ENCODE measurements at regions not wholly inside any gene's neighbourhood (a gene's known extent, or its start where the extent isn't known, plus 50 kb on each side); places are given as distances from the start of the nearest gene placed in this dataset.

- DNase-seq = no peak
Observed at GRCh38 chrX:38890326-38890725, 89.1 kb downstream of the MID1IP1 start.

GRCh38 chrX:38890963-38891362, 89.7 kb downstream of the MID1IP1 start:
- no peak for DNase-seq

- no peak for DNase-seq
Observed at GRCh38 chrX:38891641-38892413, 90.6 kb downstream of the MID1IP1 start.

GRCh38 chrX:38893441-38893840, 92.2 kb downstream of the MID1IP1 start:
- DNase-seq = no peak

GRCh38 chrX:38895775-38896174, 94.5 kb downstream of the MID1IP1 start:
- no peak for DNase-seq

- no peak for DNase-seq
Observed at GRCh38 chrX:38896724-38897298, 95.6 kb downstream of the MID1IP1 start.

- no peak for DNase-seq
Observed at GRCh38 chrX:38898261-38898660, 97.0 kb downstream of the MID1IP1 start.

- no peak for DNase-seq
Observed at GRCh38 chrX:38899650-38900049, 98.4 kb downstream of the MID1IP1 start.

GRCh38 chrX:38900719-38901118, 99.5 kb downstream of the MID1IP1 start:
- no peak for DNase-seq

- no peak for DNase-seq
Observed at GRCh38 chrX:38902972-38903492, 101.8 kb downstream of the MID1IP1 start.

GRCh38 chrX:38916801-38917200, 115.5 kb downstream of the MID1IP1 start:
- no peak for DNase-seq

- DNase-seq = no peak
Observed at GRCh38 chrX:38917954-38918353, 116.7 kb downstream of the MID1IP1 start.

GRCh38 chrX:38919202-38919601, 117.9 kb downstream of the MID1IP1 start:
- DNase-seq = no peak

- DNase-seq = no peak
Observed at GRCh38 chrX:38919853-38920528, 118.7 kb downstream of the MID1IP1 start.

- no peak for DNase-seq
Observed at GRCh38 chrX:38923451-38923969, 122.3 kb downstream of the MID1IP1 start.

GRCh38 chrX:38927592-38927991, 126.3 kb downstream of the MID1IP1 start:
- no peak for DNase-seq

GRCh38 chrX:38929966-38930421, 128.7 kb downstream of the MID1IP1 start:
- DNase-seq = no peak

- no peak for DNase-seq
Observed at GRCh38 chrX:38930474-38930873, 129.2 kb downstream of the MID1IP1 start.

- DNase-seq = no peak
Observed at GRCh38 chrX:38935561-38935960, 134.3 kb downstream of the MID1IP1 start.

GRCh38 chrX:38937400-38937799, 136.1 kb downstream of the MID1IP1 start:
- no peak for DNase-seq

GRCh38 chrX:38937926-38938325, 136.7 kb downstream of the MID1IP1 start:
- DNase-seq = no peak

GRCh38 chrX:38939067-38939466, 137.8 kb downstream of the MID1IP1 start:
- DNase-seq = no peak

- DNase-seq = no peak
Observed at GRCh38 chrX:38940547-38940946, 139.3 kb downstream of the MID1IP1 start.

- DNase-seq = no peak
Observed at GRCh38 chrX:38941675-38942074, 140.4 kb downstream of the MID1IP1 start.

All from NCI-H1092 treated with DMSO at 0.1 percent for 48 hours (cell line).